Tibial artery (tissue), 4 donors: ENCODE measurements at regions not wholly inside any gene's neighbourhood (a gene's known extent, or its start where the extent isn't known, plus 50 kb on each side); places are given as distances from the start of the nearest gene placed in this dataset.

ENCODE experiments used
- DNase-seq, 2 donors: peaks; one replicate each; pipeline ENCODE4 v3.0.0-alpha.2; 2019
- H3K27ac ChIP-seq, 2 donors: fragments of 200-600 bp; sonication (generic) in 1 of 2; 1 replicate in 1 of 2; 2 replicates in 1 of 2; pipeline ENCODE4 v1.5.1; 2018 to 2019; ENCODE audit warnings: mild to moderate bottlenecking in 1 of 2
- H3K27me3 ChIP-seq, 2 donors: fragments of 200-600 bp; sonication (generic) in 1 of 2; one replicate each; pipeline versions ENCODE4 v1.5.1 to v1.6.0; 2016 to 2019
- H3K36me3 ChIP-seq, 3 donors: fragments of 200-600 bp; sonication (generic) in 2 of 3; one replicate each; pipeline ENCODE4 v1.5.1; 2016 to 2019; ENCODE audit warnings: mild to moderate bottlenecking in 2 of 3
- H3K4me1 ChIP-seq, 4 donors: fragments of 200-600 bp; sonication (generic) in 2 of 4; 1 replicate in 3 of 4; 2 replicates in 1 of 4; pipeline ENCODE4 v1.5.1; 2016 to 2019
- H3K4me3 ChIP-seq, 2 donors: fragments of 200-600 bp; sonication (generic) in 1 of 2; 1 replicate in 1 of 2; 2 replicates in 1 of 2; pipeline ENCODE4 v1.5.1; 2018 to 2019; ENCODE audit warnings: mild to moderate bottlenecking in 2 of 2
- H3K9me3 ChIP-seq, 3 donors: fragments of 200-600 bp; sonication (generic) in 1 of 3; one replicate each; pipeline ENCODE4 v1.5.1; 2016 to 2019
- intact Hi-C: fragments of 100-400 bp; cut with DNase I; formaldehyde crosslinking; loops from one replicate; pipeline ENCODE4 v1.15.0; 2023; ENCODE audit warnings: low total_unique reads
- TF ChIP-seq, protein P1 (sequence below), 2 experiments: fragments of 200-600 bp in 1 of 2; fragments of 450-650 bp in 1 of 2; IDR thresholded peaks; one replicate each; pipeline ENCODE4 v1.5.1; 2017 to 2019; ENCODE audit warnings: antibody characterized with exemption in 2 of 2, mild to moderate bottlenecking in 1 of 2, moderate library complexity in 1 of 2

DNA sequence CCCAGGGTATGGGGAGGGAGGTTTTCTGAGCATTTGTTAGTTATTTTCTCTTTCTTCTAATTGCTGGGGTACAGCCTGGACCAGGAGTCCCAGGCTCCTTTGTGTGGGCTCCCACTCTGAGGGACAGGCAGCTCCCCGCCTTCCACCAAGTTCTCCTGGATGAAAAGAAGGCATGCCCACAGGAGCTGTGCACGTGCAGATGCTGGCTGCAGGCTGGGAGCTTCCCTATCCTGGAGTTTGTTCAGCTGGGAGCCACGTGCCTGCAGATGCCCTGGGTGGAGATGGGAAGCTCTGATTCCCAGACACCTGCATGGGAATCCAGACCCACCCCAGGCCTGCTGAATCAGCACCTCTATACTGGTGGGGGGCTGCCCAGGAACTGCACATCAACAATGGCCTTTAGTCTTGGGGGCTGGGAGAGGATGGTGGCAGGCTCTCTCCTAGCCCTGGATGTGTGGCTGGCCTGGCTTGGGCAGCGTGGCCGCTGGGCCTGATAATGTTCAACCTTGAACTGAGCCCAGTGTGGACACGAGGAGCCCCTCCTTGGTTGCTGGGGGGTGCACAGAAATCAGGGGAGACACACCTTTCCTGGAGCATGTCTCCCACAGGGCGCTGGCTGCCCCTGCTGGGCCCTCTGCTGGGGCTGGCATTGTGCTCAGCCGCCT, 233.6 kb upstream of the HS6ST1 start:
- intact Hi-C loops = no loop called here
- no peaks in the 10 kb centered on the region for H3K4me1 ChIP-seq
- H3K36me3 ChIP-seq = no peaks in the 10 kb centered on the region
- TF ChIP-seq, protein P1, sequence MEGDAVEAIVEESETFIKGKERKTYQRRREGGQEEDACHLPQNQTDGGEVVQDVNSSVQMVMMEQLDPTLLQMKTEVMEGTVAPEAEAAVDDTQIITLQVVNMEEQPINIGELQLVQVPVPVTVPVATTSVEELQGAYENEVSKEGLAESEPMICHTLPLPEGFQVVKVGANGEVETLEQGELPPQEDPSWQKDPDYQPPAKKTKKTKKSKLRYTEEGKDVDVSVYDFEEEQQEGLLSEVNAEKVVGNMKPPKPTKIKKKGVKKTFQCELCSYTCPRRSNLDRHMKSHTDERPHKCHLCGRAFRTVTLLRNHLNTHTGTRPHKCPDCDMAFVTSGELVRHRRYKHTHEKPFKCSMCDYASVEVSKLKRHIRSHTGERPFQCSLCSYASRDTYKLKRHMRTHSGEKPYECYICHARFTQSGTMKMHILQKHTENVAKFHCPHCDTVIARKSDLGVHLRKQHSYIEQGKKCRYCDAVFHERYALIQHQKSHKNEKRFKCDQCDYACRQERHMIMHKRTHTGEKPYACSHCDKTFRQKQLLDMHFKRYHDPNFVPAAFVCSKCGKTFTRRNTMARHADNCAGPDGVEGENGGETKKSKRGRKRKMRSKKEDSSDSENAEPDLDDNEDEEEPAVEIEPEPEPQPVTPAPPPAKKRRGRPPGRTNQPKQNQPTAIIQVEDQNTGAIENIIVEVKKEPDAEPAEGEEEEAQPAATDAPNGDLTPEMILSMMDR (IDR thresholded peaks at IDR 0.05) = no peak
- H3K4me3 ChIP-seq = no peak overlapping the region
- no peaks in the 10 kb centered on the region for H3K9me3 ChIP-seq
- no peaks in the 10 kb centered on the region for H3K27me3 ChIP-seq
- H3K27ac ChIP-seq = no peak overlapping the region
- DNase-seq = no peak

DNA sequence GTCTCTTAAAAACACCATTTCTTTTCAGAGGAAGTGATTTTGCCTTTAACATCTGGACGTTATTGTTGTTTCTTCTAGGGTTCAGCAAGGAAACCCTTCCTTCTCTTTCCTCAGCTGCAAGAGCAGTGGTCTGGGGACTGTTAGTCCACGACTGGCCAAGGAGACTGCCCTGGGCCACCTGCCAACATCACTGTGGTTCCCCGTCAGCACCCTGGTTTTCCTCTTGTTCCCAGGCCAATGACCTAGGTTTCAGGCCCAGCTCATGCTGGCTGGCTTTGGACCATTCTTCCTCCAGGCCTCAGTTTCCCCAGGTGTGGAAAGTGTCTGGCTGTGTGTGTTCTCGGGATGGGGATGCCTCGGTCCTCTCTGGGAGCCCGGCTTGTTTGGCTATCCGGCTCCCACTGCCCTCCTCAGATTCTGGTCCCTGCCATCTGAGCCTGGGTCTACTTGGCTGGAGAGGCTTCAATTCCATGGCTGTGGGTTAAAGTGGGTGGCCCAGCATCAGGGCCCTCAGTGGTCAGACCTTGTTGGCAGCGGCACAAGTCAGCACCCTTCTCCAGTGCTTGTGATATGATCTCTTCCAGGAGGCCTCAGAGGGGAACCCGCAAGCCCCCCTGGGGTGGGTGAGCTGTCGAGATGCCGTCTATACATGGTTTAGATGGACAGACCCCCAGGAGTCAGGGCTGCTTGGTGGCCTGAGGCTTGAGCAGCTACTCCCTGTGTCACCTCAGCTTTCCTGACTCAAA, 234.3 kb upstream of the HS6ST1 start:
- Histone ChIP-seq H3K27ac (no peak overlapping the region), H3K36me3 (no peaks in the 10 kb centered on the region), H3K4me1 (no peaks in the 10 kb centered on the region), H3K9me3 (no peaks in the 10 kb centered on the region), H3K4me3 (no peak overlapping the region), H3K27me3 (no peaks in the 10 kb centered on the region)
- intact Hi-C loops = no loop called here
- DNase-seq = no peak
- TF ChIP-seq, protein P1 (IDR thresholded peaks at IDR 0.05) = no peak

DNA sequence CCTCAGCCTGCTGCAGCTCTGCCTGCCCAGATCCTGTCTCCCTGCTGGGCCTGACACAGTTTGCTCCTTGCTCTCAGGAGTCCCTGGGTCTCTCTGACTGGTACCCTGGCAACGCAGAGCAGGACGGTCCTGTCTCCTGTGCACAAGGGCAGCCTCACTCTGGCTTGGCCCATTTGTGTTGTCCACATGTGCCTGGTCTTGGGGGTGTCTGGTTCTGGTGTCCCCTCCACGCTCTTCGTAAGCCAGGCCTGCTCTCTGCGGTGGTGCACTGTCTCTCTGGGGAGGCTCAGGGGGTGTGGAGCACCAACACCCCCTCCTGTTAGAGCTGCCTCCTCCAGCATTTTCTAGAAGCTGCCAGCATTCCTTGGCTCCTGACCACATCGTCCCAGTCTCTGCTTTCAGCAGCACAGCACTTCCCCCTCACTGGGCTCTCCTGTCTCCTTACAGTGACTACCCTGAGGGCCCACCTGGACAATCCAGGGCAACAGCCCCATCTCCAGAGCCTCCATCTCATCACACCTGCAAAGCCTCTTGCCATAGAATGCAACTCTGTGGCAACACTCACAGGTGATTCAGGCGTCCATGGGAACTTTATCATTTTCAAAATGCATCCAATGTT, 235.6 kb upstream of the HS6ST1 start:
- TF ChIP-seq, protein P1 (IDR thresholded peaks at IDR 0.05) = no peak
- H3K4me1 ChIP-seq = no peaks in the 10 kb centered on the region
- intact Hi-C loops = no loop called here
- no peak for DNase-seq
- H3K36me3 ChIP-seq = no peaks in the 10 kb centered on the region
- H3K27me3 ChIP-seq = no peaks in the 10 kb centered on the region
- H3K4me3 ChIP-seq = no peak overlapping the region
- H3K9me3 ChIP-seq = no peaks in the 10 kb centered on the region
- H3K27ac ChIP-seq = no peak overlapping the region

DNA sequence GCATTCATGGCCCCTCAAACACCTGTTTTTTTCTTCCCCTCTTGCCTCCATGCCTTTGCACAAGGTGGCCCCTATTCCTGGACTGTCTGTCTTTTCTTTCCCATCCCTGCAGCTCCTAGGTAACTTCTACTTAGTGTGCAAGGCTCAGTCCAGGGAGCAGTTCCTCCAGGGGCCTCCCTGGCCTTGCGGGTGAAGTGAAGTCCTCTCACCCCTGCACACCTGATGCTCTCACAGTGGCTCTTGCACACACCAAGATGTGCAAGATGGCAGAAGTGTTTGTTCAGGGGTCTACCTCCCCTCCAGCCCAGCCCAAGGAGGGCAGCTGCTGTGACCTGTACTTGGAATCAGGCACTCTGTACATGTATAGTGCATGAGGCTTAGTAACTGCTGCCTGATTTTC, 236.8 kb upstream of the HS6ST1 start:
- Histone ChIP-seq H3K27ac (no peak overlapping the region), H3K27me3 (no peaks in the 10 kb centered on the region), H3K4me1 (no peaks in the 10 kb centered on the region), H3K36me3 (no peaks in the 10 kb centered on the region), H3K4me3 (no peak overlapping the region), H3K9me3 (no peaks in the 10 kb centered on the region)
- intact Hi-C loops = no loop called here
- DNase-seq = no peak
- TF ChIP-seq, protein P1 (IDR thresholded peaks at IDR 0.05) = no peak

DNA sequence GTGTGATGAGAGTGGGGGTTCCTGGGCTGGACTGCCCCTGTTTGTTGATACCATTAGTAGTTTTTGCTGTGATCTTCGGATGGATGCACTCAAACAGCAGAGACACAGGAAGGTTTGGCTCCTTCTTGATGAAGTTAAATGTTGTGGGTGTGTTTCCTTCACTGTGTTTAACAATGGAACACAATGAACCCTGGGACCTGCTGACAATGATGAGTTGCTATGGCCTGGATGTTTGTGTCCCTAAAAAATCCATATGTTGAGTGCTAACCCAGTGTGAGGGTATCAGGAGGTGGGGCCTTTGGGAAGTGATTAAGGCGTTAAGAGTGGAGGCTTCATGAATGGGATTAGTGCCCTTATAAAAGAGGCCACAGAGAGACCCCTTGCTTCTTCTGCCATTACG, 237.4 kb upstream of the HS6ST1 start:
- Histone ChIP-seq H3K36me3 (no peaks in the 10 kb centered on the region), H3K9me3 (no peaks in the 10 kb centered on the region), H3K27me3 (no peaks in the 10 kb centered on the region), H3K4me3 (no peak overlapping the region), H3K4me1 (no peaks in the 10 kb centered on the region), H3K27ac (no peak overlapping the region)
- intact Hi-C loops = no loop called here
- no peak for DNase-seq
- TF ChIP-seq, protein P1 (IDR thresholded peaks at IDR 0.05) = no peak
